PC-9 (cell line): ENCODE measurements at regions not wholly inside any gene's neighbourhood (a gene's known extent, or its start where the extent isn't known, plus 50 kb on each side); places are given as distances from the start of the nearest gene placed in this dataset.

ENCODE experiments used
- BruUV-seq: library from RNA; stranded (reverse); fragments of 400-500 nt; replicated peaks from 2 replicates; lab custom pipeline; 2021; lab: Mats Ljungman, UMichigan
- CTCF ChIA-PET: fragments of 300-600 bp; sonication (Branson Sonifier 250); formaldehyde crosslinking; loops from one replicate; lab custom pipeline; 2022; ENCODE audit warnings: antibody characterized with exemption; lab: Charles Lee
- POLR2A ChIA-PET: fragments of 300-600 bp; sonication (Branson Sonifier 250); formaldehyde crosslinking; loops from one replicate; lab custom pipeline; 2022; ENCODE audit warnings: antibody characterized with exemption; ENCODE audit not compliant: unreplicated experiment; lab: Charles Lee
- DNase-seq, 2 experiments: peaks; one replicate each; pipeline versions ENCODE4 v3.0.0 to v3.0.0-alpha.2; 2015 to 2022; ENCODE audit warnings: mixed read lengths in 1 of 2
- H2AFZ ChIP-seq: fragments of 200-600 bp; sonication (generic); 2 replicates; pipeline ENCODE4 v1.8.1; 2017; ENCODE audit warnings: antibody characterized with exemption
- H3F3A ChIP-seq: fragments of 200-600 bp; sonication (generic); 2 replicates; pipeline ENCODE4 v1.8.1; 2017; ENCODE audit warnings: antibody characterized with exemption, mild to moderate bottlenecking, low read depth; ENCODE audit not compliant: insufficient read depth
- H3K27ac ChIP-seq: fragments of 200-600 bp; sonication (generic); 2 replicates; pipeline ENCODE4 v1.6.1; 2016; ENCODE audit warnings: mixed run types
- H3K27me3 ChIP-seq: fragments of 200-600 bp; sonication (generic); 2 replicates; pipeline ENCODE4 v1.6.1; 2016; ENCODE audit warnings: low read depth, mixed run types; ENCODE audit not compliant: insufficient read depth
- H3K36me3 ChIP-seq: fragments of 200-600 bp; sonication (generic); 2 replicates; pipeline ENCODE4 v1.6.1; 2016; ENCODE audit warnings: low read depth, mixed run types
- H3K4me1 ChIP-seq: fragments of 200-600 bp; sonication (generic); replicated peaks from 2 replicates; pipeline ENCODE4 v1.6.1; 2016; ENCODE audit warnings: mixed run types; ENCODE audit not compliant: insufficient read depth
- H3K4me2 ChIP-seq: fragments of 200-600 bp; sonication (generic); 2 replicates; pipeline ENCODE4 v1.6.1; 2017; ENCODE audit warnings: mixed run types
- H3K4me3 ChIP-seq: fragments of 200-600 bp; sonication (generic); 2 replicates; pipeline ENCODE4 v1.6.1; 2016; ENCODE audit warnings: mixed run types
- H3K79me2 ChIP-seq: fragments of 200-600 bp; sonication (generic); 2 replicates; pipeline ENCODE4 v1.6.1; 2017; ENCODE audit warnings: low read depth, mixed run types
- H3K9me2 ChIP-seq: fragments of 200-600 bp; sonication (generic); 2 replicates; pipeline ENCODE4 v1.8.1; 2017; ENCODE audit warnings: mild to moderate bottlenecking; ENCODE audit not compliant: insufficient read depth
- H3K9me3 ChIP-seq: fragments of 200-600 bp; sonication (generic); 2 replicates; pipeline ENCODE4 v1.8.1; 2016; ENCODE audit warnings: low read depth; ENCODE audit not compliant: insufficient read depth
- H4K20me1 ChIP-seq: fragments of 200-600 bp; sonication (generic); 2 replicates; pipeline ENCODE4 v1.8.1; 2017; ENCODE audit not compliant: insufficient read depth
- EZH2 ChIP-seq: fragments of 200-600 bp; sonication (generic); IDR thresholded peaks from 2 replicates; pipeline ENCODE4 v1.8.0; 2017; ENCODE audit warnings: antibody characterized with exemption, low read depth
- intact Hi-C: fragments of 100-400 bp; cut with micrococcal nuclease; formaldehyde crosslinking; loops from one replicate; pipeline ENCODE4 v1.10.0; 2022; ENCODE audit not compliant: unreplicated experiment
- TF ChIP-seq, protein P1 (sequence below): fragments of 200-600 bp; sonication (generic); conservative IDR thresholded peaks from 2 replicates; pipeline ENCODE4 v1.6.1; 2017; ENCODE audit warnings: mixed run types, antibody characterized with exemption, mild to moderate bottlenecking, moderate library complexity

DNA sequence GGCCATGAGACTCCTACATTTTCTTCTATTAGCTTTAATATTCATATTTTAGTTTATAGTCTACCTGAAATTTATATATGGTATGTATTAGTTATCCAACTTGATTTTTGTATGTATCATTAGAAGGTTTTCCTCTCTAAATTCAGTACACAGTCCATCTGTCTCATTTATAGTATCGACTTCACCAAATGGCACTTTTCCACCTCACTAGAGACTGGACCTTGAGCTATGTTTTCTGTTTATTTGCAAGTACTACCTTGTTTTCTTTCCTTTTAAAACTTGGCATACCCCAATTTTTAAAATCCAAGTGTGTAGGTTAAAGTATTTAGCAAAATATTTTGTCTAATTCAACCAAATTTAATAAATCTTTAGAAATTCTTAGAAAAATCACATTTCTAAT is 1137.5 kb downstream of the NSUN3 start:
- H3K27me3 ChIP-seq = no peaks in the 10 kb centered on the region
- POLR2A ChIA-PET = no interaction called here
- H4K20me1 ChIP-seq = no peaks in the 10 kb centered on the region
- no peak overlapping the region for H3K4me3 ChIP-seq
- no TSS peak for BruUV-seq
- no peaks in the 10 kb centered on the region for H3K79me2 ChIP-seq
- CTCF ChIA-PET = no interaction called here
- H3K9me3 ChIP-seq = no peaks in the 10 kb centered on the region
- intact Hi-C loops = no loop called here
- no peak for TF ChIP-seq EZH2
- TF ChIP-seq, protein P1, sequence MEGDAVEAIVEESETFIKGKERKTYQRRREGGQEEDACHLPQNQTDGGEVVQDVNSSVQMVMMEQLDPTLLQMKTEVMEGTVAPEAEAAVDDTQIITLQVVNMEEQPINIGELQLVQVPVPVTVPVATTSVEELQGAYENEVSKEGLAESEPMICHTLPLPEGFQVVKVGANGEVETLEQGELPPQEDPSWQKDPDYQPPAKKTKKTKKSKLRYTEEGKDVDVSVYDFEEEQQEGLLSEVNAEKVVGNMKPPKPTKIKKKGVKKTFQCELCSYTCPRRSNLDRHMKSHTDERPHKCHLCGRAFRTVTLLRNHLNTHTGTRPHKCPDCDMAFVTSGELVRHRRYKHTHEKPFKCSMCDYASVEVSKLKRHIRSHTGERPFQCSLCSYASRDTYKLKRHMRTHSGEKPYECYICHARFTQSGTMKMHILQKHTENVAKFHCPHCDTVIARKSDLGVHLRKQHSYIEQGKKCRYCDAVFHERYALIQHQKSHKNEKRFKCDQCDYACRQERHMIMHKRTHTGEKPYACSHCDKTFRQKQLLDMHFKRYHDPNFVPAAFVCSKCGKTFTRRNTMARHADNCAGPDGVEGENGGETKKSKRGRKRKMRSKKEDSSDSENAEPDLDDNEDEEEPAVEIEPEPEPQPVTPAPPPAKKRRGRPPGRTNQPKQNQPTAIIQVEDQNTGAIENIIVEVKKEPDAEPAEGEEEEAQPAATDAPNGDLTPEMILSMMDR = no peak
- no peaks in the 10 kb centered on the region for H3K4me1 ChIP-seq
- no peak overlapping the region for H3K4me2 ChIP-seq
- H2AFZ ChIP-seq = no peak overlapping the region
- DNase-seq = no peak
- no peaks in the 10 kb centered on the region for H3K36me3 ChIP-seq
- no peak overlapping the region for H3K27ac ChIP-seq
- H3F3A ChIP-seq = no peaks in the 10 kb centered on the region
- no peaks in the 10 kb centered on the region for H3K9me2 ChIP-seq

DNA sequence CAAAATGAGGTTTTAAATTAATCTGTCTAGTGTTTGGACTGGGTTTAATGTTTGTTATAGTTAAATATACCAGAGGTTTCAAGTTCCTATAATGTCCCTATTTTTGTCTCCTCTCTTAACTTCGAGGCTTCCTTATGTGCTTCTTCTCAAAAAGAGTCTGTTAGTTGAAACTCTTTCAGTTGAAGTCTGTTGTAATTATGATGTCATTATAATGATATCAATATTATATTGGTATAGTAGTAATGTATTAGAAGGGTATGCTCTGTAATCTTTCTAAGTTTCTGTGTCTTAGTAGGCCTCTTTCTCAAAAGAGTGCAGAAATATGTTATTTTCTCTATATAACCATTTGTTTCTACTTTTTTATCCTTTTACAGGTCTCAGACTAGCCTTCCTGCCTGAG is 1148.0 kb downstream of the NSUN3 start:
- no peaks in the 10 kb centered on the region for H3K9me2 ChIP-seq
- POLR2A ChIA-PET = no interaction called here
- no peak overlapping the region for H3K4me2 ChIP-seq
- DNase-seq = no peak
- H4K20me1 ChIP-seq = no peaks in the 10 kb centered on the region
- H3K36me3 ChIP-seq = no peaks in the 10 kb centered on the region
- H3K9me3 ChIP-seq = no peaks in the 10 kb centered on the region
- H3K27ac ChIP-seq = no peak overlapping the region
- intact Hi-C loops = no loop called here
- no peaks in the 10 kb centered on the region for H3K79me2 ChIP-seq
- no peak overlapping the region for H3K4me3 ChIP-seq
- H3K27me3 ChIP-seq = no peaks in the 10 kb centered on the region
- BruUV-seq = no TSS peak
- TF ChIP-seq, protein P1 = no peak
- TF ChIP-seq EZH2 = no peak
- H2AFZ ChIP-seq = no peak overlapping the region
- CTCF ChIA-PET = no interaction called here
- H3K4me1 ChIP-seq = no peaks in the 10 kb centered on the region
- no peaks in the 10 kb centered on the region for H3F3A ChIP-seq

DNA sequence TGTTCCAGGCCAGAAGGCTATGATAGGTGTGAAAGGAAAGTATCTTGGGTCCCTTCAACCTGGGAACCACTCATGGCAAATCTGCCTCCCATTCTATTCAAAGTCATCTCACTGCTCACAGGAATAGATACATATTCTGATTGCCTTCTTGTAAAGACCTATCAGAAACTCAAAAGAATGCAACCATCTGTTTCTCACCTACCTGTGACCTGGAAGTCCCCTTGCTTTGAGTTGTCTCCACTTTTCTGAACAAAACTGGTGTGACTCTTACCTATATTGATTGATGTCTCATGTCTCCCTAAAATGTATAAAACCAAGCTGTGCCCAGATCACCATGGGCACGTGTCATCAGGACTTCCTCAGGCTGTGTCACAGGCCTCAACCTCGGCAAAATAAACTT is 1149.3 kb downstream of the NSUN3 start:
- Histone ChIP-seq H3K4me3 (no peak overlapping the region), H3K27ac (no peak overlapping the region), H3K4me1 (no peaks in the 10 kb centered on the region), H3K4me2 (no peak overlapping the region), H3K27me3 (no peaks in the 10 kb centered on the region), H3K36me3 (no peaks in the 10 kb centered on the region), H3K9me3 (no peaks in the 10 kb centered on the region), H2AFZ (no peak overlapping the region), H3K9me2 (no peaks in the 10 kb centered on the region), H3F3A (no peaks in the 10 kb centered on the region), H4K20me1 (no peaks in the 10 kb centered on the region), H3K79me2 (no peaks in the 10 kb centered on the region)
- TF ChIP-seq, protein P1 = no peak
- no peak for TF ChIP-seq EZH2
- POLR2A ChIA-PET = no interaction called here
- CTCF ChIA-PET = no interaction called here
- BruUV-seq = no TSS peak
- intact Hi-C loops = no loop called here
- DNase-seq = no peak
